GM12875 (cell line): ENCODE measurements at regions not wholly inside any gene's neighbourhood (a gene's known extent, or its start where the extent isn't known, plus 50 kb on each side); places are given as distances from the start of the nearest gene placed in this dataset.
"Not testable (repeated sequence)": the region's sequence is repeated elsewhere in the genome, so short reads cannot be mapped to it uniquely, and the experiment has no call there.

ENCODE experiments used
- H3K4me3 ChIP-seq: one replicate; pipeline ENCODE4 v1.5.1; 2011; ENCODE audit warnings: low read depth, low read length, control low read depth
- TF ChIP-seq, protein P1 (sequence below): IDR thresholded peaks from 2 replicates; pipeline ENCODE4 v1.5.1; 2011; ENCODE audit warnings: low read depth, mild to moderate bottlenecking, control low read depth, inconsistent platforms, low read length, moderate library complexity, borderline replicate concordance; ENCODE audit not compliant: insufficient read depth

DNA sequence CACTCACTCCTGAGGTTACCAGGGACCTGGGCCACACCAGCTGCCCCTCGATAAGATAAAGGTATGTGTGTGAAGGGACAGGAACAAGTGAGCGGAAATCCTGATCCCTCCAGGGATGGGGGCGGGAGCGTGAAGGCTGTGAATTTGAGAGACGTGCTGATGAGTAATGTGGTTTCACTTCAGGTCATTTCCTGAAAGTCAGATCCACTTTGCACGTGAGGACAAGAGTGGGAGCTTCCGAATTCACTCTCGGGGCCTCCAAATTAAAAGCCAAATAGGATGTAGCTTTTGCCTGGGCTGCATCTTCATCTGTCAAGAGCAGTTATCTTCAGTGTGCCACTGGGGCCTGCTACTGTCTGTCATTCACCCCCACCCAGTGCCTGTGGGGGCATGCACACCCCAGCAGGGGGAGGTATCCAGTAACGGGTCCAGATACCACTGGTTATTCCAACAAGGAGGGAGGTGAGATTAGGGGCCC is 87.4 kb upstream of the LHX1 start:
- TF ChIP-seq, protein P1, sequence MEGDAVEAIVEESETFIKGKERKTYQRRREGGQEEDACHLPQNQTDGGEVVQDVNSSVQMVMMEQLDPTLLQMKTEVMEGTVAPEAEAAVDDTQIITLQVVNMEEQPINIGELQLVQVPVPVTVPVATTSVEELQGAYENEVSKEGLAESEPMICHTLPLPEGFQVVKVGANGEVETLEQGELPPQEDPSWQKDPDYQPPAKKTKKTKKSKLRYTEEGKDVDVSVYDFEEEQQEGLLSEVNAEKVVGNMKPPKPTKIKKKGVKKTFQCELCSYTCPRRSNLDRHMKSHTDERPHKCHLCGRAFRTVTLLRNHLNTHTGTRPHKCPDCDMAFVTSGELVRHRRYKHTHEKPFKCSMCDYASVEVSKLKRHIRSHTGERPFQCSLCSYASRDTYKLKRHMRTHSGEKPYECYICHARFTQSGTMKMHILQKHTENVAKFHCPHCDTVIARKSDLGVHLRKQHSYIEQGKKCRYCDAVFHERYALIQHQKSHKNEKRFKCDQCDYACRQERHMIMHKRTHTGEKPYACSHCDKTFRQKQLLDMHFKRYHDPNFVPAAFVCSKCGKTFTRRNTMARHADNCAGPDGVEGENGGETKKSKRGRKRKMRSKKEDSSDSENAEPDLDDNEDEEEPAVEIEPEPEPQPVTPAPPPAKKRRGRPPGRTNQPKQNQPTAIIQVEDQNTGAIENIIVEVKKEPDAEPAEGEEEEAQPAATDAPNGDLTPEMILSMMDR = peak; percentile 25; the same call in 1 of the 2 replicates
- H3K4me3 ChIP-seq = no peak overlapping the region

DNA sequence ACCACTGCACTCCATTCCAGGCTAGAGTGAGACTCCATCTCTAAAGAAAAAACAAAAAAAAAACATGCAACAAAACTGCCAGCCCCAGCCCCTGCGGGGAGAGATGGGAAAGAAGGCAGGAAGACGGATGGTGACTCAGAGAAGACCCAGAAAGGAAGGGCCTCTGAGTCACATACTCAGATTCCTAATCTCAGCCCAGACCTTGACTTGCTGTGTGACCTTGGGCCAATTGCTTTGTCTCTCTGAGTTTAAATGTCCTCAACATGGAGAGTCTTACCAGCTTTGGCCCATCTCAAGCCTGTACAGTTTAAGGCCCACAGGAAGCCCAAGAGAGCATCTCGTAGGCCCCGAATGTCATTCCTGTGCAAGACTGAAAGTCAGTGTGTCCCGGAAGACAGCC is 86.5 kb upstream of the LHX1 start:
- TF ChIP-seq, protein P1 = no peak

DNA sequence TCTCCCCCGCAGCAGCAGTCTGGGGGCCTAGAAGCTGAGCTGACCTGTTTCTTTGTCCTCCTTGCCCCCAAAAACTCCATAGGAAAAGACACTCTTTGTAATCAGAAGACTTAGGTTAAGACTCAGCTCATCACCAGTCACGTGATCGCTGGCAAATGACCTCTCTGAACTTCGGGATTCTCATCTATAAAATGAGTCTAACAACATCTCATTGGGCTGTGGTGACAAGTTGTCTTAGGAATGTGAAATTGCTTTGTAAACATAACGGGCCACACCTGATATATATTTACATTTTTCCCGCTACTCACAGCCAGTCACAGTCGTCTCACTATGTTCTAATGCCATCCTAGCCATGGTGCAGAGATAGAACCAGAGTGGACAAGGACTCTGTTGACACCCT is 86.0 kb upstream of the LHX1 start:
- H3K4me3 ChIP-seq = no peak overlapping the region
- TF ChIP-seq, protein P1 = no peak

More for the DNA sequence above, 86.5 kb upstream of the LHX1 start:
- no peak overlapping the region for H3K4me3 ChIP-seq

DNA sequence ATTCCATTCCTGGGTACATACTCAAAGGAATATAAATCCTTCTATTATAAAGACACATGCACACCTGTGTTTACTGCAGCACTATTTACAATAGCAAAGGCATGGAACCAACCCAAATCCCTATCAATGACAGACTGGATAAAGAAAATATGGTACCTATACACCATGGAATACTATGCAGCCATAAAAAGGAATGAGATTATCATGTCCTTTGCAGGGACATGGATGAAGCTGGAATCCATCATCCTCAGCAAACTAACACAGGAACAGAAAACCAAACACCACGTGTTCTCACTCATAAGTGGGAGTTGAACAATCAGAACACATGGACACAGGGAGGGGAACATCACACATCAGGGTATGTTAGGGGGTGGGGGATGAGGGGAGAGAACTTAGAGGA is 84.8 kb upstream of the LHX1 start:
- not testable (repeated sequence) for H3K4me3 ChIP-seq

DNA sequence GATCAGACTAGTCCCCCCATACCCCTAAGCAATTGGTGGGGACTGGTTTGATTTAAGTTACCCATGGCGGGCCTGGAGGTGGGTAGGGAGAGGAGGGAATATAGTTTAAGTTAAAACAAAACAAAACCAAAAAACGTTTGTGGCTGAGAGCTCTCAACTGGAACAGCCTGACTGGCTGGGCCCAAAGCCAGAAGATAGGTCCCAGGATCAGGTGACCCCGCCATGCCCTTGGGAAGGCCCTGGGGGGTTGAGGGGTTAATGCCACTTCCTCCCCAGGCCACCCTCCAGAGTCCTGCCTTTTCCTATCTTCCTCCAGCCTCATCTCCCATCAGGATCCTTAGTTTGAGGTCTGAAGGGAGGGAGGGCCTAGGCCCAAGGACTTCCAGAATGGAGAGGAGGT is 82.3 kb upstream of the LHX1 start:
- no peak overlapping the region for H3K4me3 ChIP-seq
- TF ChIP-seq, protein P1 = no peak

DNA sequence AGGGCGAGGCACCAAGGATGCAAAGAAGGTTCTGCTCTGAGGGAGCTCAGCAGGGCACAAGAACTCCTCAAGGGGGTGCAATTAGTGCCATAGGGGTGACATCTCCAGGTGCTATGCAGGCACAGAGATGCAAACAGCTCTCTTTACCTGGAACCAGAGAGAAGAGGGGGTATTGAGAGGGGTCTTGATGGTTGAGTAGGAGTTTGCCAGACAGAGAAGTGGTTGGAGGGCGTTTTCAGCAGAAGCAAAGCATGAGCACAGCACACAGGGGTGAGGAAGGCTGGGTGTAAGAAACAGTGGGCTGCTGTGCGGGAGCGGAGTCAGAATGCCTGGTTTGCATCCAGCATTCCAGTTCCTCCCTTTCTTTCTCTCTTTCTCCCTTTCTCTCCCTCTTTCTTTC is 81.8 kb upstream of the LHX1 start:
- TF ChIP-seq, protein P1 = no peak
- H3K4me3 ChIP-seq = no peak overlapping the region

DNA sequence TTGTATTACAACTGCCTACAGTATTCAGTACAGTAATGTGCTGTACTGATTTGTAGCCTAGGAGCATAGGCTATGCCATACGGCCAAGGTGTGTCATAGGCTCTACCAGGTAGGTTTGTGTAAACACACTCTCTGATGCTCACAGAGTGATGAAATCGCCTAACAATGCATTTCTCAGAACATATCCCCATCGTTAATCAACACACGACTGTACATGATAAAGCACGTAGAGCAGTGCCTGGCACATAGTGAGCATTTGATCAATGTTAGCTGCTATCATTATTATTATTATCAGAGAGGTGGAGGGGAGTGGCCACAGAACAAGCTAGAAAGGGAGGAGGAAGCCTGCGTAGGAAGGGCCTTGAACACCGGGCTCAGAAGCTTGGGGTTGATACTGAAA is 81.1 kb upstream of the LHX1 start:
- no peak overlapping the region for H3K4me3 ChIP-seq
- TF ChIP-seq, protein P1 = no peak

DNA sequence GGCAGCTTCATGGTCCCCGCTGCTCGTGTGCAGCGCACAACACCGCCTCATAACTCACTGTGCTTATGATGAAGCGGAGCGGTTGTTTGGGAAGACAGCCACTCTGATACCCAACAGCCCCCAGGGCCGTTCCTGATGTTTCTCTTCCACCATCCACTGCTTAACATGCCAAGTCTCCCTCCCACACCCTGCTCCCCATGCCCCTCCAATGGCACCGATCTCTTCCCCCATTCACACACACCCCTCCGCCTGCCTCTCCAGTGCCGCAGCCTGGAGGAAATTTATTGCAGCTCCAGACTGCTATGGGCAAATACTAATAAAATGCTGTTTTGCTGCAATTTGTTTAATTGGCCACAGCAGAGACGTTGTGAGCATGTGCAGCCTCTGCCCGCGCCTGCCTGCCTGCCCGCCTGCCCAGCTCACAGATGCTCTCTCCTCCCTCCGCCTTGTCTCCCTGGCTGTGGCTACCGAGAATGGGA is 80.3 kb upstream of the LHX1 start:
- H3K4me3 ChIP-seq = no peak overlapping the region

More for the DNA sequence above, 80.3 kb upstream of the LHX1 start:
- TF ChIP-seq, protein P1 = no peak
